ENCODE measurements at regions not wholly inside any gene's neighbourhood (a gene's known extent, or its start where the extent isn't known, plus 50 kb on each side); places are given as distances from the start of the nearest gene placed in this dataset.

- peak overlapping the region in 1 of 2 donors; percentile 23 for H3K27ac ChIP-seq
- WGBS, 3 donors = 23 to 25% (median 23%) methylated on average over 7 of the region's 7 CpGs
- H3K27me3 ChIP-seq = no peaks in the 10 kb centered on the region
- H3K4me1 ChIP-seq (ENCODE audit: insufficient read depth) = peaks cover 5% of the 10 kb centered on the region
- DNase-seq = peak in 3 of 5 donors; percentile 33 to 53 (median 47)
- intact Hi-C loops (cut with DNase I) = no loop called here
- H3K4me3 ChIP-seq = no peak overlapping the region
- H3K36me3 ChIP-seq = no peaks in the 10 kb centered on the region
- no peaks in the 10 kb centered on the region for H3K9me3 ChIP-seq
- no peak for TF ChIP-seq POLR2A (IDR thresholded peaks at IDR 0.05)
Measured at GRCh38 chr10:4046712-4047354, 261.8 kb upstream of the KLF6 start.

- WGBS, 3 donors = 91 to 93% (median 92%) methylated on average over 3 of the region's 3 CpGs
- Histone ChIP-seq H3K9me3 (peaks cover 0 to 4% of the 10 kb centered on the region in 2 donors), H3K4me1 (ENCODE audit: insufficient read depth) (peaks cover 2% of the 10 kb centered on the region), H3K27me3 (no peaks in the 10 kb centered on the region), H3K4me3 (no peak overlapping the region), H3K27ac (no peak overlapping the region), H3K36me3 (no peaks in the 10 kb centered on the region)
- DNase-seq = no peak
- intact Hi-C loops (cut with DNase I) = no loop called here
- no peak for TF ChIP-seq POLR2A (IDR thresholded peaks at IDR 0.05)
- no peak for TF ChIP-seq EP300 (IDR thresholded peaks at IDR 0.05)
- TF ChIP-seq CTCF (IDR thresholded peaks at IDR 0.05) = no peak
Measured at GRCh38 chr10:4046030-4046429, 261.0 kb upstream of the KLF6 start.

GRCh38 chr10:4043897-4044665 lies 259.1 kb upstream of the KLF6 start:
- intact Hi-C loops (cut with DNase I) = no loop called here
- 86 to 91% (median 87%) methylated on average over 7 of the region's 7 CpGs for WGBS, 3 donors
- DNase-seq = no peak
- no peak for TF ChIP-seq EP300 (IDR thresholded peaks at IDR 0.05)
- Histone ChIP-seq H3K27me3 (no peaks in the 10 kb centered on the region), H3K4me1 (ENCODE audit: insufficient read depth) (peaks cover 2% of the 10 kb centered on the region), H3K4me3 (no peak overlapping the region), H3K36me3 (no peaks in the 10 kb centered on the region), H3K9me3 (peaks cover 0 to 4% of the 10 kb centered on the region in 2 donors), H3K27ac (no peak overlapping the region)

- Histone ChIP-seq H3K27me3 (no peaks in the 10 kb centered on the region), H3K27ac (no peak overlapping the region), H3K9me3 (peaks cover 0 to 4% of the 10 kb centered on the region in 2 donors), H3K4me1 (ENCODE audit: insufficient read depth) (no peaks in the 10 kb centered on the region), H3K36me3 (no peaks in the 10 kb centered on the region), H3K4me3 (no peak overlapping the region)
- intact Hi-C loops (cut with DNase I) = no loop called here
- 94 to 96% (median 95%) methylated on average over 5 of the region's 5 CpGs for WGBS, 3 donors
- TF ChIP-seq CTCF (IDR thresholded peaks at IDR 0.05) (no peak), POLR2A (IDR thresholded peaks at IDR 0.05) (no peak), EP300 (IDR thresholded peaks at IDR 0.05) (no peak)
- DNase-seq = no peak
Measured at GRCh38 chr10:4041635-4042034, 256.6 kb upstream of the KLF6 start.

- Histone ChIP-seq H3K27ac (no peak overlapping the region), H3K27me3 (no peaks in the 10 kb centered on the region), H3K9me3 (peaks cover 0 to 4% of the 10 kb centered on the region in 2 donors), H3K4me1 (ENCODE audit: insufficient read depth) (peaks cover 2% of the 10 kb centered on the region), H3K36me3 (no peaks in the 10 kb centered on the region), H3K4me3 (no peak overlapping the region)
- intact Hi-C loops (cut with DNase I) = no loop called here
- no peak for DNase-seq
- TF ChIP-seq POLR2A (IDR thresholded peaks at IDR 0.05) (no peak), CTCF (IDR thresholded peaks at IDR 0.05) (no peak), EP300 (IDR thresholded peaks at IDR 0.05) (no peak)
- 93 to 96% (median 96%) methylated on average over 4 of the region's 4 CpGs for WGBS, 3 donors
Measured at GRCh38 chr10:4038000-4038399, 253.0 kb upstream of the KLF6 start.
